ENCODE measurements at regions not wholly inside any gene's neighbourhood (a gene's known extent, or its start where the extent isn't known, plus 50 kb on each side); places are given as distances from the start of the nearest gene placed in this dataset.

GRCh38 chr13:23512762-23513395, 57.3 kb upstream of the TNFRSF19 start:
- Histone ChIP-seq H3K36me3 (ENCODE audit: insufficient read depth) (no peaks in the 10 kb centered on the region), H3K79me2 (replicated peaks; ENCODE audit: insufficient read depth) (no peaks in the 10 kb centered on the region), H3K27me3 (ENCODE audit: insufficient read depth) (no peaks in the 10 kb centered on the region), H3F3A (replicated peaks; ENCODE audit: low read depth) (no peaks in the 10 kb centered on the region), H3K9me2 (ENCODE audit: insufficient read depth) (no peaks in the 10 kb centered on the region), H3K4me2 (no peak overlapping the region), H4K20me1 (replicated peaks; ENCODE audit: insufficient read depth) (no peaks in the 10 kb centered on the region), H3K27ac (ENCODE audit: low read depth) (no peak overlapping the region), H3K4me1 (ENCODE audit: insufficient read depth) (no peaks in the 10 kb centered on the region; the same call in 1 of the 2 replicates), H2AFZ (peak overlapping the region; percentile 20; the same call in 1 of the 2 replicates), H3K4me3 (no peak overlapping the region)
- no peak for ATAC-seq
- peak; percentile 39 for DNase-seq (ENCODE audit: low spot score)
- H3K9me3 Mint-ChIP-seq: no peaks in the 10 kb centered on the region
- H3K4me1 Mint-ChIP-seq: peaks cover 13% of the 10 kb centered on the region
- TF ChIP-seq CTCF (conservative IDR thresholded peaks at IDR 0.05; ENCODE audit: low read depth in 2 of 2) (peak in 1 of 2 experiments; percentile 47; a peak in 2 of 4 replicates), NANOG (IDR thresholded peaks at IDR 0.05; ENCODE audit: borderline replicate concordance) (no peak)
- H3K27ac Mint-ChIP-seq: no peak overlapping the region
- no peak overlapping the region for H3K4me3 Mint-ChIP-seq
- H3K27me3 Mint-ChIP-seq (ENCODE audit: insufficient read depth, low read depth, poor library complexity): peaks cover 2% of the 10 kb centered on the region
- no peaks in the 10 kb centered on the region for H3K36me3 Mint-ChIP-seq (ENCODE audit: low read depth)

GRCh38 chr13:23513455-23513854, 56.8 kb upstream of the TNFRSF19 start:
- H3K27ac ChIP-seq (ENCODE audit: low read depth): no peak overlapping the region
- peaks cover 13% of the 10 kb centered on the region for H3K4me1 Mint-ChIP-seq
- TF ChIP-seq POLR2AphosphoS5 (IDR thresholded peaks at IDR 0.05; ENCODE audit: low read depth) (no peak), NANOG (IDR thresholded peaks at IDR 0.05; ENCODE audit: borderline replicate concordance) (no peak), ZNF462 (CRISPR knock-in tag; IDR thresholded peaks at IDR 0.05) (no peak), STAT1 (IDR thresholded peaks at IDR 0.05; ENCODE audit: unreplicated experiment) (no peak), ZNF114 (CRISPR knock-in tag; IDR thresholded peaks at IDR 0.05) (no peak), ETS1 (IDR thresholded peaks at IDR 0.05) (no peak), ZNF331 (CRISPR knock-in tag; IDR thresholded peaks at IDR 0.05; ENCODE audit: low read depth) (no peak), EZH2phosphoT487 (IDR thresholded peaks at IDR 0.05; ENCODE audit: unreplicated experiment) (no peak)

More at GRCh38 chr13:23513455-23513854, 56.8 kb upstream of the TNFRSF19 start:
- H3K79me2 ChIP-seq (replicated peaks; ENCODE audit: insufficient read depth): no peaks in the 10 kb centered on the region
- H3K4me3 Mint-ChIP-seq: no peak overlapping the region
- no peak overlapping the region for H2AFZ ChIP-seq
- no peaks in the 10 kb centered on the region for H4K20me1 ChIP-seq (replicated peaks; ENCODE audit: insufficient read depth)
- no peaks in the 10 kb centered on the region for H3K27me3 ChIP-seq (ENCODE audit: insufficient read depth)
- H3K36me3 Mint-ChIP-seq (ENCODE audit: low read depth): no peaks in the 10 kb centered on the region
- peaks cover 2% of the 10 kb centered on the region for H3K27me3 Mint-ChIP-seq (ENCODE audit: insufficient read depth, low read depth, poor library complexity)
- no peak overlapping the region for H3K4me3 ChIP-seq
- no peak overlapping the region for H3K4me2 ChIP-seq
- no peaks in the 10 kb centered on the region for H3K36me3 ChIP-seq (ENCODE audit: insufficient read depth)
- no peaks in the 10 kb centered on the region for H3K9me2 ChIP-seq (ENCODE audit: insufficient read depth)
- no peak overlapping the region for H3K27ac Mint-ChIP-seq
- no peaks in the 10 kb centered on the region; the same call in 1 of the 2 replicates for H3K4me1 ChIP-seq (ENCODE audit: insufficient read depth)
- DNase-seq (ENCODE audit: low spot score): no peak
- no peaks in the 10 kb centered on the region for H3K9me3 Mint-ChIP-seq
- no peak for ATAC-seq
- H3F3A ChIP-seq (replicated peaks; ENCODE audit: low read depth): no peaks in the 10 kb centered on the region

All from GM23338 (cell line).